ENCODE measurements at regions not wholly inside any gene's neighbourhood (a gene's known extent, or its start where the extent isn't known, plus 50 kb on each side); places are given as distances from the start of the nearest gene placed in this dataset.

- Histone ChIP-seq H3K4me1 (replicated peaks; ENCODE audit: insufficient read depth) (peaks cover 24% of the 10 kb centered on the region), H3F3A (ENCODE audit: insufficient read depth, low read depth) (no peaks in the 10 kb centered on the region), H3K4me2 (peak overlapping the region; percentile 55), H3K27ac (no peak overlapping the region), H3K36me3 (ENCODE audit: low read depth) (no peaks in the 10 kb centered on the region), H3K9me3 (ENCODE audit: insufficient read depth, low read depth) (no peaks in the 10 kb centered on the region), H4K20me1 (ENCODE audit: insufficient read depth) (no peaks in the 10 kb centered on the region), H2AFZ (peak overlapping the region; percentile 63; the same call in 1 of the 2 replicates), H3K9me2 (ENCODE audit: insufficient read depth) (no peaks in the 10 kb centered on the region), H3K27me3 (ENCODE audit: insufficient read depth, low read depth) (no peaks in the 10 kb centered on the region), H3K4me3 (no peak overlapping the region), H3K79me2 (ENCODE audit: low read depth) (no peaks in the 10 kb centered on the region)
- TF ChIP-seq, protein P1, sequence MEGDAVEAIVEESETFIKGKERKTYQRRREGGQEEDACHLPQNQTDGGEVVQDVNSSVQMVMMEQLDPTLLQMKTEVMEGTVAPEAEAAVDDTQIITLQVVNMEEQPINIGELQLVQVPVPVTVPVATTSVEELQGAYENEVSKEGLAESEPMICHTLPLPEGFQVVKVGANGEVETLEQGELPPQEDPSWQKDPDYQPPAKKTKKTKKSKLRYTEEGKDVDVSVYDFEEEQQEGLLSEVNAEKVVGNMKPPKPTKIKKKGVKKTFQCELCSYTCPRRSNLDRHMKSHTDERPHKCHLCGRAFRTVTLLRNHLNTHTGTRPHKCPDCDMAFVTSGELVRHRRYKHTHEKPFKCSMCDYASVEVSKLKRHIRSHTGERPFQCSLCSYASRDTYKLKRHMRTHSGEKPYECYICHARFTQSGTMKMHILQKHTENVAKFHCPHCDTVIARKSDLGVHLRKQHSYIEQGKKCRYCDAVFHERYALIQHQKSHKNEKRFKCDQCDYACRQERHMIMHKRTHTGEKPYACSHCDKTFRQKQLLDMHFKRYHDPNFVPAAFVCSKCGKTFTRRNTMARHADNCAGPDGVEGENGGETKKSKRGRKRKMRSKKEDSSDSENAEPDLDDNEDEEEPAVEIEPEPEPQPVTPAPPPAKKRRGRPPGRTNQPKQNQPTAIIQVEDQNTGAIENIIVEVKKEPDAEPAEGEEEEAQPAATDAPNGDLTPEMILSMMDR (conservative IDR thresholded peaks at IDR 0.05) = peak; percentile 92
- TF ChIP-seq EZH2 (IDR thresholded peaks at IDR 0.05; ENCODE audit: low read depth) = no peak
- DNase-seq = peak; percentile 24 to 86
- BruUV-seq (replicated peaks) = no TSS peak
- intact Hi-C loops (cut with micrococcal nuclease; ENCODE audit: unreplicated experiment) = loop anchor here (1.0 to 10.0 kb wide), 5 partner anchors 123 to 668 kb away; partner anchors contain the start of gene MCCC1
- POLR2A ChIA-PET (ENCODE audit: unreplicated experiment) = interaction anchor here (0.5 to 0.7 kb wide), 5 partner anchors 25 to 1000 kb away, joined by 3 to 24 read pairs (median 5); partner anchors contain the start of gene ATP11B
- CTCF ChIA-PET = interaction anchor here (0.6 to 1.8 kb wide), 19 partner anchors 25 to 952 kb away, joined by 3 to 18 read pairs (median 3); partner anchors contain the start of gene ATP11B
Observed at GRCh38 chr3:182713743-182714517, 79.4 kb upstream of the ATP11B start.

DNA sequence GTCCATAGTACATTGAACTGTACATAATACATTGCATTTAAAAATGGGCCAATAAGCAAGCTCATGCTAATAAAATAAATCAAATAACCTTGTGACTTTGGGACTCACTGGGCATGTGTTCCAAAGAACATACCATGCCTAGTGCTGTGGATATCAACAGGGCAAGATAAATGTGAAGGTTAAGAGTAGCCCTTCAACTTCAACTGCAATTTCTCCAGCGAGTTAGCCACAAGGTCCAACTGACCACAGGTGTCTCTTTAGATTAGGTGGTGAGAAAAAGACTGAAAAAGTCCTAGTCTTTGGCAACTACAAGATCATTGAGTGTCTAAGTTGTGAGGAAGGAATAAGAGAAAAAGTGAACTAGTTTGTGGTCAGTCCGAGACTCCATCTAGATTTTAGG is 78.3 kb upstream of the ATP11B start:
- Histone ChIP-seq H3K27me3 (ENCODE audit: insufficient read depth, low read depth) (no peaks in the 10 kb centered on the region), H3K9me3 (ENCODE audit: insufficient read depth, low read depth) (no peaks in the 10 kb centered on the region), H3K79me2 (ENCODE audit: low read depth) (no peaks in the 10 kb centered on the region), H3K4me2 (no peak overlapping the region), H3K9me2 (ENCODE audit: insufficient read depth) (no peaks in the 10 kb centered on the region), H3F3A (ENCODE audit: insufficient read depth, low read depth) (no peaks in the 10 kb centered on the region), H2AFZ (no peak overlapping the region), H4K20me1 (ENCODE audit: insufficient read depth) (no peaks in the 10 kb centered on the region), H3K27ac (no peak overlapping the region), H3K4me1 (replicated peaks; ENCODE audit: insufficient read depth) (peaks cover 24% of the 10 kb centered on the region), H3K4me3 (no peak overlapping the region), H3K36me3 (ENCODE audit: low read depth) (no peaks in the 10 kb centered on the region)
- ChIA-PET POLR2A (ENCODE audit: unreplicated experiment) (no interaction called here), CTCF (interaction anchor here (0.7 to 1.8 kb wide), 6 partner anchors 23 to 667 kb away, joined by 3 to 18 read pairs (median 6); partner anchors contain the start of gene ATP11B)
- intact Hi-C loops (cut with micrococcal nuclease; ENCODE audit: unreplicated experiment) = loop anchor here (10.0 kb wide), 1 partner anchor 380 kb away; the partner anchor contains the start of gene MCCC1
- no peak for TF ChIP-seq EZH2 (IDR thresholded peaks at IDR 0.05; ENCODE audit: low read depth)
- TF ChIP-seq, protein P1 (conservative IDR thresholded peaks at IDR 0.05) = no peak
- BruUV-seq (replicated peaks) = no TSS peak
- DNase-seq = no peak

- Histone ChIP-seq H3K4me3 (no peak overlapping the region), H3K79me2 (ENCODE audit: low read depth) (no peaks in the 10 kb centered on the region), H3K9me2 (ENCODE audit: insufficient read depth) (no peaks in the 10 kb centered on the region), H3K36me3 (ENCODE audit: low read depth) (no peaks in the 10 kb centered on the region), H3K4me1 (replicated peaks; ENCODE audit: insufficient read depth) (peaks cover 24% of the 10 kb centered on the region), H3K4me2 (no peak overlapping the region), H3K27ac (no peak overlapping the region), H2AFZ (no peak overlapping the region), H3F3A (ENCODE audit: insufficient read depth, low read depth) (no peaks in the 10 kb centered on the region), H4K20me1 (ENCODE audit: insufficient read depth) (no peaks in the 10 kb centered on the region), H3K9me3 (ENCODE audit: insufficient read depth, low read depth) (no peaks in the 10 kb centered on the region), H3K27me3 (ENCODE audit: insufficient read depth, low read depth) (no peaks in the 10 kb centered on the region)
- DNase-seq = no peak
- BruUV-seq (replicated peaks) = no TSS peak
- TF ChIP-seq EZH2 (IDR thresholded peaks at IDR 0.05; ENCODE audit: low read depth) = no peak
- TF ChIP-seq, protein P1 (conservative IDR thresholded peaks at IDR 0.05) = no peak
- intact Hi-C loops (cut with micrococcal nuclease; ENCODE audit: unreplicated experiment) = loop anchor here (10.0 kb wide), 1 partner anchor 379 kb away; the partner anchor contains the start of gene MCCC1
- ChIA-PET CTCF (interaction anchor here (1.1 kb wide), 1 partner anchor 121 kb away, joined by 4 read pairs; no protein-coding TSS in a partner anchor), POLR2A (ENCODE audit: unreplicated experiment) (no interaction called here)
Observed at GRCh38 chr3:182716114-182716688, 77.1 kb upstream of the ATP11B start.

All from PC-9 (cell line).